A549 (cell line): ENCODE measurements at regions not wholly inside any gene's neighbourhood (a gene's known extent, or its start where the extent isn't known, plus 50 kb on each side); places are given as distances from the start of the nearest gene placed in this dataset.

Source experiments
- ATAC-seq, 2 experiments: fragments of 200-7000 bp in 1 of 2; fragments of >200 bp in 1 of 2; cut with Nextera tagmentation in 1 of 2; cut with Tn5 transposase in 1 of 2; 3 replicates each; pipeline versions ENCODE4 v1.8.0 to v1.9.1; 2018 to 2020; ENCODE audit warnings: mild to moderate bottlenecking in 1 of 2, moderate library complexity in 1 of 2
- CTCF ChIA-PET: fragments of 300-600 bp; sonication (Branson Sonifier 250); formaldehyde crosslinking; extraction: SDS; loops from one replicate; lab custom pipeline; 2021; ENCODE audit warnings: antibody characterized with exemption, inconsistent platforms; lab: Yijun Ruan, JAX
- POLR2A ChIA-PET: fragments of 350-600 bp; formaldehyde crosslinking; extraction: SDS; loops from one replicate; lab custom pipeline; 2021; ENCODE audit warnings: antibody characterized with exemption, inconsistent platforms; lab: Yijun Ruan, JAX
- DNase-seq, 2 experiments: peaks; one replicate each; pipeline versions ENCODE4 v3.0.0 to v3.0.0-alpha.2; 2011 to 2016; ENCODE audit warnings: low read depth in 1 of 2, low spot score in 1 of 2
- FAIRE-seq: peaks from 2 replicates; lab custom pipeline; 2011; peaks lifted over from hg19 to GRCh38; lab: Jason Lieb, UNC
- H3K27ac ChIP-seq, 2 experiments: fragments of >200 bp; sonication (Bioruptor Twin); formaldehyde crosslinking; 3 replicates each; pipeline ENCODE4 v1.5.1; 2016 to 2017
- H3K4me1 ChIP-seq: fragments of >200 bp; sonication (Bioruptor Twin); formaldehyde crosslinking; 3 replicates; pipeline ENCODE4 v1.6.1; 2016
- H3K4me2 ChIP-seq: fragments of >200 bp; sonication (Bioruptor Twin); formaldehyde crosslinking; 3 replicates; pipeline ENCODE4 v1.6.1; 2016
- H3K4me3 ChIP-seq: fragments of >200 bp; sonication (Bioruptor Twin); formaldehyde crosslinking; 3 replicates; pipeline ENCODE4 v1.5.1; 2016
- H3K9me3 ChIP-seq: fragments of >200 bp; sonication (Bioruptor Twin); formaldehyde crosslinking; 3 replicates; pipeline ENCODE4 v1.6.1; 2016
- CEBPB ChIP-seq, 2 experiments: fragments of >200 bp in 1 of 2; sonication (Bioruptor Twin) in 1 of 2; formaldehyde crosslinking in 1 of 2; IDR thresholded peaks; 2 replicates each; pipeline ENCODE4 v1.6.1; 2012 to 2016
- CHD4 ChIP-seq: fragments of 200-600 bp; sonication (generic); IDR thresholded peaks from 2 replicates; pipeline ENCODE4 v1.6.1; 2016; ENCODE audit warnings: antibody characterized with exemption, mild to moderate bottlenecking, borderline replicate concordance
- CTCF ChIP-seq: fragments of >200 bp; sonication (Bioruptor Twin); formaldehyde crosslinking; IDR thresholded peaks from 3 replicates; pipeline ENCODE4 v1.5.1; 2016
- EHF ChIP-seq: fragments of 250-450 bp; sonication (Bioruptor Pico); IDR thresholded peaks from 2 replicates; pipeline ENCODE4 v1.5.0; 2020; ENCODE audit warnings: mild to moderate bottlenecking
- EHMT2 ChIP-seq: fragments of 200-600 bp; sonication (generic); IDR thresholded peaks from 2 replicates; pipeline ENCODE4 v1.6.1; 2016; ENCODE audit warnings: antibody characterized with exemption, low read depth, mild to moderate bottlenecking, moderate library complexity
- ELK1 ChIP-seq: fragments of 150-350 bp; IDR thresholded peaks from 2 replicates; pipeline ENCODE4 v1.6.1; 2014; ENCODE audit warnings: low read depth, mild to moderate bottlenecking, low read length
- EP300 ChIP-seq, 2 experiments: fragments of >200 bp; sonication (Bioruptor Twin); formaldehyde crosslinking; IDR thresholded peaks; 2 replicates in 1 of 2; 3 replicates in 1 of 2; pipeline ENCODE4 v1.6.1; 2016 to 2017
- FOSL2 ChIP-seq, 2 experiments: fragments of 450-650 bp in 1 of 2; fragments of >200 bp in 1 of 2; sonication (Bioruptor Twin) in 1 of 2; formaldehyde crosslinking; IDR thresholded peaks; 2 replicates each; pipeline versions ENCODE4 v1.5.0 to v1.6.1; 2016 to 2020; ENCODE audit warnings: mild to moderate bottlenecking in 1 of 2, moderate library complexity in 1 of 2
- HMGXB4 ChIP-seq: fragments of 250-450 bp; sonication (Bioruptor Pico); IDR thresholded peaks from 2 replicates; pipeline ENCODE4 v1.5.0; 2021; ENCODE audit warnings: mild to moderate bottlenecking, moderate library complexity, borderline replicate concordance
- JUNB ChIP-seq: fragments of >200 bp; sonication (Bioruptor Twin); formaldehyde crosslinking; IDR thresholded peaks from 2 replicates; pipeline ENCODE4 v1.6.1; 2016
- KDM1A ChIP-seq: fragments of 200-600 bp; sonication (generic); IDR thresholded peaks from 2 replicates; pipeline ENCODE4 v1.6.1; 2016; ENCODE audit warnings: low read depth, mild to moderate bottlenecking
- MAZ ChIP-seq: fragments of 150-350 bp; IDR thresholded peaks from 2 replicates; pipeline ENCODE4 v1.6.1; 2014; ENCODE audit warnings: antibody characterized with exemption, low read depth, low read length, borderline replicate concordance
- NFE2L2 ChIP-seq: fragments of 150-350 bp; conservative IDR thresholded peaks from 2 replicates; pipeline ENCODE4 v1.6.1; 2014; ENCODE audit warnings: low read length
- NPAS2 ChIP-seq: fragments of 250-450 bp; sonication (Bioruptor Pico); IDR thresholded peaks from 2 replicates; pipeline ENCODE4 v1.8.0; 2022; ENCODE audit warnings: mild to moderate bottlenecking, moderate library complexity, borderline replicate concordance
- PHF8 ChIP-seq: fragments of 200-600 bp; sonication (generic); IDR thresholded peaks from 2 replicates; pipeline ENCODE4 v1.6.1; 2016; ENCODE audit warnings: low read depth, mild to moderate bottlenecking, antibody characterized with exemption, moderate library complexity, borderline replicate concordance
- POLR2A ChIP-seq: IDR thresholded peaks from 2 replicates; pipeline ENCODE4 v1.6.1; 2012; ENCODE audit warnings: mild to moderate bottlenecking, low read length
- POLR2AphosphoS2 ChIP-seq: conservative IDR thresholded peaks from 2 replicates; pipeline ENCODE4 v1.6.1; 2012; ENCODE audit warnings: low read length, improper control_type of control experiment, inconsistent platforms
- RCOR1 ChIP-seq: fragments of 150-350 bp; IDR thresholded peaks from 2 replicates; pipeline ENCODE4 v1.6.1; 2014; ENCODE audit warnings: antibody characterized with exemption, low read length, low read depth
- REST ChIP-seq: fragments of 200-600 bp; sonication (generic); IDR thresholded peaks from 2 replicates; pipeline ENCODE4 v1.6.1; 2016; ENCODE audit warnings: antibody characterized with exemption, mild to moderate bottlenecking, moderate library complexity
- TFCP2L1 ChIP-seq: fragments of 250-450 bp; sonication (Bioruptor Pico); IDR thresholded peaks from 2 replicates; pipeline ENCODE4 v1.5.0; 2021; ENCODE audit warnings: mild to moderate bottlenecking
- ZNF302 ChIP-seq: fragments of 250-450 bp; sonication (Bioruptor Pico); IDR thresholded peaks from 2 replicates; pipeline ENCODE4 v1.9.0; 2021; ENCODE audit warnings: inconsistent platforms, mild to moderate bottlenecking, moderate library complexity
- ZSCAN20 ChIP-seq: fragments of 250-450 bp; sonication (Bioruptor Pico); IDR thresholded peaks from 2 replicates; pipeline ENCODE4 v1.8.0; 2022; ENCODE audit warnings: mild to moderate bottlenecking, moderate library complexity
- WGBS: methylation state at CpG from one replicate; pipeline ENCODE4 v1.1.6; 2017; ENCODE audit errors: missing lambda C conversion rate; 5-methylcytosine and 5-hydroxymethylcytosine counted together

- TF ChIP-seq EHMT2 (no peak), FOSL2 (IDR thresholded peaks at IDR 0.05) (no peak), FOSL2 (CRISPR knock-in tag; IDR thresholded peaks at IDR 0.05) (peak; percentile 85)
- TF ChIP-seq, all 56 proteins: peak for 1
- ChIA-PET POLR2A (no interaction called here), CTCF (interaction anchor here (1.2 to 1.7 kb wide), 2 partner anchors 7 to 219 kb away, joined by 4 to 6 read pairs; no protein-coding TSS in a partner anchor)
- Histone ChIP-seq H3K4me1 (peaks cover 13% of the 10 kb centered on the region; the same call in 2 of the 3 replicates), H3K27ac (peak overlapping the region in 1 of 2 experiments; percentile 42; a peak in 1 of 6 replicates), H3K4me2 (peak overlapping the region; percentile 27; the same call in 2 of the 3 replicates), H3K9me3 (no peaks in the 10 kb centered on the region), H3K4me3 (no peak overlapping the region)
- peak; percentile 31 to 49 for DNase-seq
- 35% methylated on average over 2 of the region's 2 CpGs for WGBS
- FAIRE-seq = no peak
- peak; percentile 56 to 83; a peak in 4 of 6 replicates for ATAC-seq
These were observed 255.9 kb upstream of the ADRA1B start for GRCh38 chr5:159660401-159660800.

GRCh38 chr5:159663986-159664385, 252.3 kb upstream of the ADRA1B start:
- ChIA-PET CTCF (interaction anchor here (1.4 kb wide), 1 partner anchor 13 kb away, joined by 3 read pairs; no protein-coding TSS in a partner anchor), POLR2A (no interaction called here)
- 84% methylated on average over 1 of the region's 1 CpG for WGBS
- DNase-seq (no peak), FAIRE-seq (no peak), ATAC-seq (no peak)
- peaks cover 13% of the 10 kb centered on the region; the same call in 2 of the 3 replicates for H3K4me1 ChIP-seq
- H3K4me3 ChIP-seq = no peak overlapping the region
- H3K9me3 ChIP-seq = no peaks in the 10 kb centered on the region
- TF ChIP-seq NPAS2 (CRISPR knock-in tag) (no peak), EP300 (IDR thresholded peaks at IDR 0.05) (no peak), EHMT2 (no peak), CHD4 (no peak), PHF8 (no peak), POLR2A (no peak), EHF (CRISPR knock-in tag) (no peak), RCOR1 (no peak), MAZ (no peak), TFCP2L1 (CRISPR knock-in tag) (no peak), CEBPB (IDR thresholded peaks at IDR 0.05) (no peak), REST (no peak), ZNF302 (no peak), POLR2AphosphoS2 (no peak), HMGXB4 (CRISPR knock-in tag) (no peak)
- TF ChIP-seq, all 56 proteins: peak for 0
- Histone ChIP-seq H3K27ac (no peak overlapping the region), H3K4me2 (no peak overlapping the region)

- no peak for DNase-seq
- no peak for ATAC-seq
- CTCF ChIA-PET = interaction anchor here (1.7 kb wide), 1 partner anchor 8 kb away, joined by 6 read pairs; no protein-coding TSS in a partner anchor
- H3K9me3 ChIP-seq = no peaks in the 10 kb centered on the region
- no peak overlapping the region for H3K4me3 ChIP-seq
- FAIRE-seq = no peak
- no peak overlapping the region for H3K27ac ChIP-seq
- H3K4me2 ChIP-seq = no peak overlapping the region
- POLR2A ChIA-PET = no interaction called here
- H3K4me1 ChIP-seq = no peaks in the 10 kb centered on the region
- WGBS = 49% methylated on average over 2 of the region's 2 CpGs
- TF ChIP-seq NFE2L2 = no peak
- no peak for TF ChIP-seq NPAS2 (CRISPR knock-in tag)
- TF ChIP-seq CTCF = no peak
- no peak for TF ChIP-seq HMGXB4 (CRISPR knock-in tag)
- TF ChIP-seq KDM1A = no peak
- no peak for TF ChIP-seq ZSCAN20 (CRISPR knock-in tag)
- TF ChIP-seq JUNB = no peak
- TF ChIP-seq ELK1 = no peak
- TF ChIP-seq ZNF302 = no peak
These were observed 249.0 kb upstream of the ADRA1B start for GRCh38 chr5:159667286-159667685.
